Glomerular visceral epithelial cell (primary cell): ENCODE measurements at regions not wholly inside any gene's neighbourhood (a gene's known extent, or its start where the extent isn't known, plus 50 kb on each side); places are given as distances from the start of the nearest gene placed in this dataset.
"Not testable (repeated sequence)": the region's sequence is repeated elsewhere in the genome, so short reads cannot be mapped to it uniquely, and the experiment has no call there.

ENCODE experiments used
- DNase-seq: peaks from one replicate; pipeline ENCODE4 v3.0.0-alpha.2; 2016; ENCODE audit errors: extremely low spot score

- DNase-seq: no peak
These were observed 64.0 kb downstream of the GPRASP3 start for GRCh38 chrX:102784550-102784949.

GRCh38 chrX:102787283-102787682, 66.7 kb downstream of the GPRASP3 start:
- no peak for DNase-seq

GRCh38 chrX:102808336-102808735, 87.8 kb downstream of the GPRASP3 start:
- DNase-seq: no peak

- not testable (repeated sequence) for DNase-seq
These were observed 97.7 kb downstream of the GPRASP3 start for GRCh38 chrX:102818269-102818668.

- peak; percentile 67 for DNase-seq
These were observed 104.4 kb upstream of the RAB40AL start for GRCh38 chrX:102832661-102833060.

GRCh38 chrX:102833136-102833535, 103.9 kb upstream of the RAB40AL start:
- no peak for DNase-seq

- DNase-seq: peak; percentile 10
These were observed 101.4 kb upstream of the RAB40AL start for GRCh38 chrX:102835504-102836146.

- no peak for DNase-seq
These were observed 99.2 kb upstream of the RAB40AL start for GRCh38 chrX:102837847-102838246.

GRCh38 chrX:102840871-102841705, 96.0 kb upstream of the RAB40AL start:
- DNase-seq: peak; percentile 18

- no peak for DNase-seq
These were observed 95.4 kb upstream of the RAB40AL start for GRCh38 chrX:102841706-102842003.

GRCh38 chrX:102845020-102845419, 92.1 kb upstream of the RAB40AL start:
- DNase-seq: no peak

- peak; percentile 53 for DNase-seq
These were observed 90.4 kb upstream of the RAB40AL start for GRCh38 chrX:102846544-102847236.

GRCh38 chrX:102847362-102847761, 89.7 kb upstream of the RAB40AL start:
- no peak for DNase-seq

- no peak for DNase-seq
These were observed 87.7 kb upstream of the RAB40AL start for GRCh38 chrX:102849396-102849795.

- not testable (repeated sequence) for DNase-seq
These were observed 78.1 kb upstream of the RAB40AL start for GRCh38 chrX:102858826-102859549.

- DNase-seq: no peak
These were observed 77.6 kb upstream of the RAB40AL start for GRCh38 chrX:102859550-102859871.

- DNase-seq: peak; percentile 31
These were observed 76.8 kb upstream of the RAB40AL start for GRCh38 chrX:102860235-102860634.

- peak; percentile 76 for DNase-seq
These were observed 73.3 kb upstream of the RAB40AL start for GRCh38 chrX:102863735-102864134.

- no peak for DNase-seq
These were observed 70.0 kb upstream of the RAB40AL start for GRCh38 chrX:102866981-102867656.

- DNase-seq: no peak
These were observed 53.6 kb upstream of the RAB40AL start for GRCh38 chrX:102883491-102883890.
